ENCODE measurements at regions not wholly inside any gene's neighbourhood (a gene's known extent, or its start where the extent isn't known, plus 50 kb on each side); places are given as distances from the start of the nearest gene placed in this dataset.

DNA sequence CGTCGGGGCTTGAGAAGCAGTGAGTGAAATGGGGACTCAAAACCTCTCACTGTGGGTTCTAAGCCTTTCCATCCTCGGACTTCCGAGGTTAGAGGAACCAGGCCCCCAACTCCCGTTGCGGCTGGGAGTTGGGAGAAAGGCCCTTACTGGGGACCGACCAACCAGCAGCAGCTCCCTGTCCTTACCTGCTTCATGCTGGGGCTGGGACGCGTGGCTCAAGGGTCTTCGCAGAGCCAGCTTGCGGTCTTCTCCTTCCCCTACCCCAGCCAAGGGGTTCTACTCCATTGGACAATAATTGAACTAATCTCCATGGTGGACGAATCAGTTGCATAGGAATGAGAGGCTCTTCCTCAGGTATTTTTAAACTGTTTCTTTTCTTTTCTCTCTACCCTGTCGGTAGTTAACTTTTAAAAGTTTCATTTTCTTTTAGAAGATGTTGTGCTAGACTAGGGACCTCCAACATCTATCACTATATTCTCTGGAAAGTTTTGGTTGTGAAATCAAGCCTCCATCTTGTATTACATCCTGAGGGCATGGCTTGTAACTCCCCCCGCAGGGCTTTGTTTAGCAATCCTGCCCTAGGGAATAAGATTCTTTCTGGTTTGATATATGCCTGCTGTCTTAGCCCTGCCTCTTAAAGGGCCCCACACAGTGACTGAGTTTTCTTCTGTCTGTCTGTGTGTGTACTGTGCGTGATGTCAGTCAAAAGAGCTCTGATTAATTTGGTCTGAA lies 1027.1 kb upstream of the PCDH9 start:
- Histone ChIP-seq H3K4me1 (no peaks in the 10 kb centered on the region), H3K4me3 (no peak overlapping the region), H3K36me3 (replicated peaks) (no peaks in the 10 kb centered on the region), H3K27me3 (ENCODE audit: low read depth) (no peaks in the 10 kb centered on the region), H3K9me3 (no peaks in the 10 kb centered on the region)
- DNase-seq (ENCODE audit: low spot score in 2 of 2), result peak; percentile 6 to 19
- in situ Hi-C loops (cut with MboI; ENCODE audit: low sequenced_read_pairs), result no loop called here

DNA sequence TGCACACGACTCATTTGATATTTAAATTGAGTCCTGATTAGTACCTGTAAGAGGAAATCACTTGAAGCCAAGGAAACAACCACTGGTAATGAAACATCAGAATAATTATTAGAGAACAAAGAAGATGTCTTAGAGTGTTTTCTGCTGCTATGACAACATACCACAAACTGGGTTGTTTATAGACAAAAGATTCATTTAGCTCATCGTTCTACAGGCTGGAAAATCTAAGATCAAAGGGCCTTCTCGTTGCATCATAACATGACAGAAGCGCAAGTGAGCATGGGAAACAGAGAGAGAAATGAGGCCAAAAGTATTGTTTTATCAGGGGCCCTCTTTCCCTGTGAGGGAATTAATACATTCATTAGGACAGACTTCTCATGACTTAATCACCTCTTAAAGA lies 1024.0 kb upstream of the PCDH9 start:
- no peaks in the 10 kb centered on the region for H3K4me1 ChIP-seq
- no peaks in the 10 kb centered on the region for H3K27me3 ChIP-seq (ENCODE audit: low read depth)
- in situ Hi-C loops (cut with MboI; ENCODE audit: low sequenced_read_pairs), result no loop called here
- DNase-seq (ENCODE audit: low spot score in 2 of 2), result no peak
- H3K9me3 ChIP-seq, result no peaks in the 10 kb centered on the region
- no peak overlapping the region for H3K4me3 ChIP-seq
- H3K36me3 ChIP-seq (replicated peaks), result no peaks in the 10 kb centered on the region

- in situ Hi-C loops (cut with MboI; ENCODE audit: low sequenced_read_pairs), result no loop called here
- DNase-seq (ENCODE audit: low spot score in 2 of 2), result peak in 1 of 2 experiments; percentile 17
- Histone ChIP-seq H3K9me3 (no peaks in the 10 kb centered on the region), H3K36me3 (replicated peaks) (no peaks in the 10 kb centered on the region), H3K4me1 (no peaks in the 10 kb centered on the region), H3K4me3 (no peak overlapping the region), H3K27me3 (ENCODE audit: low read depth) (no peaks in the 10 kb centered on the region)
These were observed 1004.1 kb upstream of the PCDH9 start for GRCh38 chr13:68234274-68234673.

DNA sequence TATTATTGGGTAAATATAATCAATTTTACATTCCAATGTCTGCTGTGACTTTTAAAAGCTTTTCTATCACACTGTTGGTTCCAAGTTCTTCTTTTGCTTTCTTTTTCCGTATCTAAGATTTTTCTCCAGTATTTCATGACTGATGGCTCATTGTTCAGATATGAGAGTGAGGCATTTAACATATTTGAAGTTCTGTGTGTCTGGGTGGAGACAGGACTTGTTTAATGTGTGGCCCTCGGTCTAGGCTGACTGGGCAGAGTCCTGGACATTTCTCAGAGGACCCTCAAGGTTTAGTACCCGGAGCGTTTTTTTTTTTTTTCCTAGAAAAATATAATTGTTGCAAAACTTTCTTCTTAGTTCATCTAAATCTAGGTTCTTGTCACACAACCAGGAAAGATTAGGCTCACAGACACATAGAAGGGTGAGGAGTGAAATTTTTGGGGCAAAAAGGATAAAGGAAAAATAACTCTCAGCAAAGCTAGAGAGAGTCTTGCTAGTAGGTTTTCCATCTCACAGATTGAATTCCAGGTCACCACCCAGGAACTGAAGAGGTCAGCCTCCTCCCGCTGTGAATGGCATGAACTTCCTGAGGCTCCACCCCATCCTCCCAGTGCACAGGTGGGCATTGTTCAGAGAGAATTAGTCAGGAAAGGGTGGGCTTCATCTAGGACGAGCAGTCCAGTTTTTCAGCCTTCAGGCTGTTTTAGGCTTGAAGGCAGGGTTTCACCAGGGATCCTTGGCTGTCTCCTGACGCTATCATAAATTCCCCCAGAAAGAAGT lies 1002.4 kb upstream of the PCDH9 start:
- Histone ChIP-seq H3K36me3 (replicated peaks) (no peaks in the 10 kb centered on the region), H3K4me1 (no peaks in the 10 kb centered on the region), H3K4me3 (no peak overlapping the region), H3K27me3 (ENCODE audit: low read depth) (no peaks in the 10 kb centered on the region), H3K9me3 (no peaks in the 10 kb centered on the region)
- no peak for DNase-seq (ENCODE audit: low spot score in 2 of 2)
- in situ Hi-C loops (cut with MboI; ENCODE audit: low sequenced_read_pairs), result no loop called here

DNA sequence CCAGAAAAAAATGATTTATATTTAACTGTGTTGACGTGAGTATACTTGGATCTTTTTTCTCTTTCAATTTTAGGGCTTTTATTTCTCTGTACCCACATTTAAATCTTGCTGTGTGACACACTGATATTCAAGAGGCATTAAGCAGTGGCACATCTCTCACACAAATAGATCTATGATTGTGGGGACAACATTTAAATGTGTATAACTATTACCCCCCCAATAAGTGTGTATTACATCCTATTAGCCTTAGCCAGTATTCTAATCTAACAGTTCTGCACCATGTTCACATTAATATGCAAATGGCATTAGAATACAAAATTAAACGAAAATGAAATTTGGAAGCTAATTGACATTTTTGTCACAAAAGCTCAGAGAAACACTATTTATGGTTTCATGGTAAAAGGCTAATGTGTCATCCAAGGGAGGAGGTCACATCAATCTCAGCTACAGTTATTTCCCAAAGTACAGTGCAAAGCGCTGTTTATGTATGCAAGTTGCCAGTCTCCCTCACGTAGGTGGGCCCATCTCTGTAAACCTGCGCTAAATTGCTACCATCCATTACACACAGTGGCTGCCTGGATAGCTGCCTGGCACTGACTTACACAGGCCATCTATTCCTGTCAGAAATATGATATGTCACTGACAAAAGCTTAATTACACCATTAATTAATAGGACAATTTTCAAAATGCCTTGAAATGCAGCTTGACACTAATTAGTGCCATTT lies 984.7 kb upstream of the PCDH9 start:
- DNase-seq (ENCODE audit: low spot score in 2 of 2), result no peak
- Histone ChIP-seq H3K9me3 (no peaks in the 10 kb centered on the region), H3K27me3 (ENCODE audit: low read depth) (no peaks in the 10 kb centered on the region), H3K4me1 (no peaks in the 10 kb centered on the region; the same call in none of the 2 replicates), H3K36me3 (replicated peaks) (no peaks in the 10 kb centered on the region), H3K4me3 (no peak overlapping the region)
- in situ Hi-C loops (cut with MboI; ENCODE audit: low sequenced_read_pairs), result no loop called here

DNA sequence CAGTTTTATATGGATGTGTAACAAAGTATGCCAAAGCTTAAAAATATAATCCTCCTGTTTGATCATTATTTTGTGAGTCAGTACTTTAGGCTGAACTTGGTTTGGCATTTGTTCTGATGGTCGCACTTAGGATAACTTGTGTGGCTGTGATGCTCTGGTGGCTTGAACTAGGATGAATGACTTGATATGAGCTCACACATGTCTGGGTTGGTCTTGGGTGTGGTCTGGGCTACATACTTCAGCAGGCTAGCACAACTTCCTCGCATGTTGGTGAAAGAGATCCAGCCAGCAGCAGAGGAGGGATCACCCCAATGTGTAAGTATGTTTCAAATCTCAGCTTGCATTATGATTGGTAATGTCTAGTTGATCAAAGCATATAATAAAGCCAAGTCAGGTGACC lies 969.1 kb upstream of the PCDH9 start:
- in situ Hi-C loops (cut with MboI; ENCODE audit: low sequenced_read_pairs), result no loop called here
- Histone ChIP-seq H3K27me3 (ENCODE audit: low read depth) (no peaks in the 10 kb centered on the region), H3K4me1 (no peaks in the 10 kb centered on the region), H3K9me3 (no peaks in the 10 kb centered on the region), H3K4me3 (no peak overlapping the region), H3K36me3 (replicated peaks) (no peaks in the 10 kb centered on the region)
- DNase-seq (ENCODE audit: low spot score in 2 of 2), result no peak

- Histone ChIP-seq H3K36me3 (replicated peaks) (no peaks in the 10 kb centered on the region), H3K9me3 (no peaks in the 10 kb centered on the region), H3K27me3 (ENCODE audit: low read depth) (no peaks in the 10 kb centered on the region), H3K4me3 (no peak overlapping the region), H3K4me1 (no peaks in the 10 kb centered on the region)
- DNase-seq (ENCODE audit: low spot score in 2 of 2), result no peak
- in situ Hi-C loops (cut with MboI; ENCODE audit: low sequenced_read_pairs), result no loop called here
These were observed 960.7 kb upstream of the PCDH9 start for GRCh38 chr13:68190818-68191217.

GRCh38 chr13:68185444-68186141 lies 955.5 kb upstream of the PCDH9 start:
- no peak for DNase-seq (ENCODE audit: low spot score in 2 of 2)

GRCh38 chr13:68176475-68176874 lies 946.3 kb upstream of the PCDH9 start:
- Histone ChIP-seq H3K9me3 (no peaks in the 10 kb centered on the region), H3K36me3 (replicated peaks) (no peaks in the 10 kb centered on the region), H3K27me3 (ENCODE audit: low read depth) (no peaks in the 10 kb centered on the region), H3K4me1 (no peaks in the 10 kb centered on the region), H3K4me3 (no peak overlapping the region)
- DNase-seq (ENCODE audit: low spot score in 2 of 2), result no peak
- in situ Hi-C loops (cut with MboI; ENCODE audit: low sequenced_read_pairs), result no loop called here

More at GRCh38 chr13:68185444-68186141, 955.5 kb upstream of the PCDH9 start:
- Histone ChIP-seq H3K4me3 (no peak overlapping the region), H3K27me3 (ENCODE audit: low read depth) (no peaks in the 10 kb centered on the region), H3K4me1 (no peaks in the 10 kb centered on the region), H3K9me3 (no peaks in the 10 kb centered on the region), H3K36me3 (replicated peaks) (no peaks in the 10 kb centered on the region)
- in situ Hi-C loops (cut with MboI; ENCODE audit: low sequenced_read_pairs), result no loop called here

DNA sequence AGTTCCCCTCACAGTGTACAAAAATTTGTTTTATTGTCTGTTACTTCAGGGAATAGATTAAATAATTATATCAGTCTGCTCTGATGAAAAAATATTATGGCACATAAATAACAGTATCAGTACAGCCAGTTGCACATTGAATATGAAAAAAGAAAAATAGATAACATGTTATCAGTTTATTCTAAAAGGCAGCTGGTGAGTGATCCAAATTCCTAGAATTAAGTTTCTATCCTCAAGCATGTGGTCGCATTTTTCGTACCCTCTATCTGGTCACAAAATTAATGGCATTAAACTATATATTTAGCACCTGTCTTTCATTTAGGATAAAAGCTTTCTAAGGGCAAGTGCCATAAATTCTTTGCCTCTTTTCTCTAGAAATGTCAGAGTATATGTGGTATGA lies 944.8 kb upstream of the PCDH9 start:
- H3K4me1 ChIP-seq, result no peaks in the 10 kb centered on the region
- no peak for DNase-seq (ENCODE audit: low spot score in 2 of 2)
- no peaks in the 10 kb centered on the region for H3K36me3 ChIP-seq (replicated peaks)
- no peaks in the 10 kb centered on the region for H3K9me3 ChIP-seq
- H3K27me3 ChIP-seq (ENCODE audit: low read depth), result no peaks in the 10 kb centered on the region
- in situ Hi-C loops (cut with MboI; ENCODE audit: low sequenced_read_pairs), result no loop called here
- no peak overlapping the region for H3K4me3 ChIP-seq

- no peaks in the 10 kb centered on the region for H3K9me3 ChIP-seq
- no peaks in the 10 kb centered on the region for H3K4me1 ChIP-seq
- DNase-seq (ENCODE audit: low spot score in 2 of 2), result no peak
- H3K36me3 ChIP-seq (replicated peaks), result no peaks in the 10 kb centered on the region
- H3K4me3 ChIP-seq, result no peak overlapping the region
- in situ Hi-C loops (cut with MboI; ENCODE audit: low sequenced_read_pairs), result no loop called here
- no peaks in the 10 kb centered on the region for H3K27me3 ChIP-seq (ENCODE audit: low read depth)
These were observed 943.0 kb upstream of the PCDH9 start for GRCh38 chr13:68173111-68173510.

GRCh38 chr13:68170961-68171360 lies 940.8 kb upstream of the PCDH9 start:
- in situ Hi-C loops (cut with MboI; ENCODE audit: low sequenced_read_pairs), result no loop called here
- Histone ChIP-seq H3K36me3 (replicated peaks) (no peaks in the 10 kb centered on the region), H3K27me3 (ENCODE audit: low read depth) (no peaks in the 10 kb centered on the region), H3K4me1 (no peaks in the 10 kb centered on the region), H3K9me3 (no peaks in the 10 kb centered on the region), H3K4me3 (no peak overlapping the region)
- no peak for DNase-seq (ENCODE audit: low spot score in 2 of 2)

DNA sequence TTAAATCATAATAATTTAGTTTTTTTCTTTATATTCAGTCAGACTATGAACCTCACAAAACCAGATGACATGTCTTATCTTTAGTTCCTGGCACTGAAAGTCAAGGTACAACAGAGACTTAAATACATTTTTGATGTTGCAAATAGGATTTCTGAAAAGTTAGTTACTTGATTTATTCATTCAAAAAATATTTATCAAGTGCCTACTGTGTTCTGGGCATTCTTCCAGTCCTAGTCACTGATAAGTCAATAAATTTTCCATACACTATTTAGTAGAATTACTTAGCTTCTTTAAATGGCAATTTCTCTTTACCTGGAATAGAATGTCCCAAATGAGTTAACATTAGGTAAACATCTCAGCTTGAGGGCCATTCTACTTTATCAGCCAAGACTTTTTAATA lies 938.3 kb upstream of the PCDH9 start:
- no peaks in the 10 kb centered on the region for H3K4me1 ChIP-seq
- no peak overlapping the region for H3K4me3 ChIP-seq
- no peaks in the 10 kb centered on the region for H3K36me3 ChIP-seq (replicated peaks)
- no peaks in the 10 kb centered on the region for H3K9me3 ChIP-seq
- H3K27me3 ChIP-seq (ENCODE audit: low read depth), result no peaks in the 10 kb centered on the region
- in situ Hi-C loops (cut with MboI; ENCODE audit: low sequenced_read_pairs), result no loop called here
- no peak for DNase-seq (ENCODE audit: low spot score in 2 of 2)

Measured in HAP-1 (cell line).